ENCODE measurements at regions not wholly inside any gene's neighbourhood (a gene's known extent, or its start where the extent isn't known, plus 50 kb on each side); places are given as distances from the start of the nearest gene placed in this dataset.

GRCh38 chr3:187590861-187591576 lies 79.2 kb downstream of the SST start (continued):
- TF ChIP-seq ZNF23 (tag by site-specific recombination; IDR thresholded peaks at IDR 0.05; ENCODE audit: borderline replicate concordance) (no peak), ZNF391 (tag by site-specific recombination; IDR thresholded peaks at IDR 0.05; ENCODE audit: borderline replicate concordance, low read depth) (no peak), PRDM4 (tag by site-specific recombination; IDR thresholded peaks at IDR 0.05) (no peak)

- no peaks in the 10 kb centered on the region for H3K9me3 ChIP-seq (ENCODE audit: control insufficient read depth, insufficient read depth, low read depth, low read length)
- H3K36me3 ChIP-seq (ENCODE audit: control insufficient read depth in 2 of 2, insufficient read depth in 1 of 2, low read length in 2 of 2) = no peaks in the 10 kb centered on the region
- H3K27ac ChIP-seq (ENCODE audit: extremely low read depth, low read depth, low read length) = no peak overlapping the region
- CTCF ChIA-PET = no interaction called here
- TF ChIP-seq OVOL3 (tag by site-specific recombination; IDR thresholded peaks at IDR 0.05) = no peak
- no peak for TF ChIP-seq INSM2 (tag by site-specific recombination; IDR thresholded peaks at IDR 0.05)
- no peak for TF ChIP-seq PRDM1 (tag by site-specific recombination; IDR thresholded peaks at IDR 0.05)
- TF ChIP-seq ZNF133 (tag by site-specific recombination; IDR thresholded peaks at IDR 0.05) = no peak
- TF ChIP-seq ZNF398 (tag by site-specific recombination; IDR thresholded peaks at IDR 0.05) = no peak
- TF ChIP-seq ZNF26 (tag by site-specific recombination; IDR thresholded peaks at IDR 0.05) = no peak
- no peak for TF ChIP-seq BCL6B (tag by site-specific recombination; IDR thresholded peaks at IDR 0.05)
- no peak for TF ChIP-seq ZNF280C (tag by site-specific recombination; IDR thresholded peaks at IDR 0.05)
- no peak for TF ChIP-seq HOXA7 (CRISPR knock-in tag; IDR thresholded peaks at IDR 0.05; ENCODE audit: borderline replicate concordance)
- TF ChIP-seq AEBP2 (tag by site-specific recombination; IDR thresholded peaks at IDR 0.05; ENCODE audit: borderline replicate concordance) = no peak
- POLR2A ChIA-PET = no interaction called here
- H3K4me3 ChIP-seq (ENCODE audit: low read depth, low read length) = no peak overlapping the region
- H3K4me1 ChIP-seq (ENCODE audit: control insufficient read depth, insufficient read depth, low read length) = no peaks in the 10 kb centered on the region
Observed at GRCh38 chr3:187587076-187587475, 83.1 kb downstream of the SST start.

Data from HEK293 (cell line).